ENCODE measurements at regions not wholly inside any gene's neighbourhood (a gene's known extent, or its start where the extent isn't known, plus 50 kb on each side); places are given as distances from the start of the nearest gene placed in this dataset.

- TF ChIP-seq ZNF274 (IDR thresholded peaks at IDR 0.05; ENCODE audit: low read depth, low read length): no peak
- TF ChIP-seq YY1 (IDR thresholded peaks at IDR 0.05; ENCODE audit: insufficient read depth, insufficient read length): no peak
- TF ChIP-seq SUZ12 (IDR thresholded peaks at IDR 0.05; ENCODE audit: extremely low read depth, insufficient read depth, insufficient read length): no peak
Measured at GRCh38 chr6:139569566-139569965, 195.1 kb upstream of the CITED2 start.
